GM12875 (cell line): ENCODE measurements at regions not wholly inside any gene's neighbourhood (a gene's known extent, or its start where the extent isn't known, plus 50 kb on each side); places are given as distances from the start of the nearest gene placed in this dataset.

Source experiments
- H3K4me3 ChIP-seq: one replicate; pipeline ENCODE4 v1.5.1; 2011; ENCODE audit warnings: low read depth, low read length, control low read depth
- TF ChIP-seq, protein P1 (sequence below): IDR thresholded peaks from 2 replicates; pipeline ENCODE4 v1.5.1; 2011; ENCODE audit warnings: low read depth, mild to moderate bottlenecking, control low read depth, inconsistent platforms, low read length, moderate library complexity, borderline replicate concordance; ENCODE audit not compliant: insufficient read depth

DNA sequence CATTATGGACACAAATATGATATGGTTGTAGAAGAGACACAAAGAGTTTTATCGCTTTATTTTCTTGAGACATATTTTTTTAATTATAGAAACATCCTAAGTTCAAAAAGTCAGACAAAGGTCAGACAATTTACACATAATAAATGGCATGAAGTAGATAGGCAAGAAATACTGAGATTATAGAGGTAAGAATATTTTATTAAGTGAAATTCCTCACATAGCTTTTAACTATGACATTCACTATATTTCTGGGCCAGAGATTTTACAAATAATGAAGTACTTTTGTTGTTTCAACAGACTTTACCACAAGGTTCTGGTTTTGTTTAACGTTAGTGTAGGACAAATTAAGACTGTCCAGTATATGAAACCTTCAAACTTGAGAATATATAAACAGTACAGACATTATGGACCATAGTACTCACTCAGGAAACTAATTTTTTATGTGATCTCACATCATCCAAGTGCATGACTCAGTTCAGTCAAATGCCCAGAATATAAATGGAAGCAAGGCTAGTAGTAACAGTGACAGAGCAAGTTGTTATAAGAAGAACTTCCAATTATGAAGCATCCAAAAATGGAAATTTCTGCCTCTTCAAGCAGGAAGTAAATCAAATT lies 394.8 kb downstream of the KCNJ2 start:
- H3K4me3 ChIP-seq: no peak overlapping the region

DNA sequence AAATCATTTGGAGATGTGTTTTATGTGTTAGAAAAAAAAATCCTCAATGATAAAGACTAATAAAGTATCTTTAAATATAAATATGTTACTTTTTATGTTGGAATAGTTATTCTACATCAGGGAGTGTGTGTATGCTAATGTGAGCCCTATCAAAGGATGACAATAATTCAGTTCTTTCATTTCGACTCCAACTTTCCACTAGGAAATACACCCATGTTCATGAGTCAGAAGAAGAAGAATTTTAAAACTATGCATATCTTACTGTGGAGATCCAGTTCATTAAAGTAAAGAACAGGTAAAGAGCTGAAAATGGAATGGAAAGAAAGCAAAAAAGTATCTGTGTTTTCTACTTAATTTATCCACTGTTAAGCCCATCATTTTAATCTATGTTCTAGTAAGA lies 399.8 kb downstream of the KCNJ2 start:
- TF ChIP-seq, protein P1, sequence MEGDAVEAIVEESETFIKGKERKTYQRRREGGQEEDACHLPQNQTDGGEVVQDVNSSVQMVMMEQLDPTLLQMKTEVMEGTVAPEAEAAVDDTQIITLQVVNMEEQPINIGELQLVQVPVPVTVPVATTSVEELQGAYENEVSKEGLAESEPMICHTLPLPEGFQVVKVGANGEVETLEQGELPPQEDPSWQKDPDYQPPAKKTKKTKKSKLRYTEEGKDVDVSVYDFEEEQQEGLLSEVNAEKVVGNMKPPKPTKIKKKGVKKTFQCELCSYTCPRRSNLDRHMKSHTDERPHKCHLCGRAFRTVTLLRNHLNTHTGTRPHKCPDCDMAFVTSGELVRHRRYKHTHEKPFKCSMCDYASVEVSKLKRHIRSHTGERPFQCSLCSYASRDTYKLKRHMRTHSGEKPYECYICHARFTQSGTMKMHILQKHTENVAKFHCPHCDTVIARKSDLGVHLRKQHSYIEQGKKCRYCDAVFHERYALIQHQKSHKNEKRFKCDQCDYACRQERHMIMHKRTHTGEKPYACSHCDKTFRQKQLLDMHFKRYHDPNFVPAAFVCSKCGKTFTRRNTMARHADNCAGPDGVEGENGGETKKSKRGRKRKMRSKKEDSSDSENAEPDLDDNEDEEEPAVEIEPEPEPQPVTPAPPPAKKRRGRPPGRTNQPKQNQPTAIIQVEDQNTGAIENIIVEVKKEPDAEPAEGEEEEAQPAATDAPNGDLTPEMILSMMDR: no peak
- no peak overlapping the region for H3K4me3 ChIP-seq

More for the DNA sequence above, 394.8 kb downstream of the KCNJ2 start:
- TF ChIP-seq, protein P1: no peak

- H3K4me3 ChIP-seq: no peak overlapping the region
- TF ChIP-seq, protein P1: no peak
Measured at GRCh38 chr17:70577456-70577855, 408.1 kb downstream of the KCNJ2 start.

DNA sequence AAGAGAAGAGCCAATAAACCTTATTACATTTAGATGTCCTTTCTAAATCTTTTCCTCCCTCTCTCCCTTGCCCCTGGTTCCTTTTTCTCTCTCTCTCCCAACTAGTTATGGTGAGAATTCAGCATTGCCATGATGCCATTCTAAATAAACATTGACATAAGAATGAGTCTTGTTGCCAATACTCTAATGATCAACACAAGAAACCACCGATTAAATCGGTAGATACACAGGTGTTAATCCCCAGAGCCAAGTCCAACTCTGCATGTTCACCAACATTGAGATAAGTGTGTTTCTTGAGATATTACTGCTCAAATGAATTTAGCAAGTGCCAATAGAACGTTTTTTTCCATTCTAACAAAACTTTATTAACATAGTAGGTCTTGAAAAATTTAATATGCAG lies 412.1 kb downstream of the KCNJ2 start:
- TF ChIP-seq, protein P1: no peak
- H3K4me3 ChIP-seq: no peak overlapping the region

- TF ChIP-seq, protein P1: no peak
- H3K4me3 ChIP-seq: no peak overlapping the region
Measured at GRCh38 chr17:70582777-70583176, 413.4 kb downstream of the KCNJ2 start.

DNA sequence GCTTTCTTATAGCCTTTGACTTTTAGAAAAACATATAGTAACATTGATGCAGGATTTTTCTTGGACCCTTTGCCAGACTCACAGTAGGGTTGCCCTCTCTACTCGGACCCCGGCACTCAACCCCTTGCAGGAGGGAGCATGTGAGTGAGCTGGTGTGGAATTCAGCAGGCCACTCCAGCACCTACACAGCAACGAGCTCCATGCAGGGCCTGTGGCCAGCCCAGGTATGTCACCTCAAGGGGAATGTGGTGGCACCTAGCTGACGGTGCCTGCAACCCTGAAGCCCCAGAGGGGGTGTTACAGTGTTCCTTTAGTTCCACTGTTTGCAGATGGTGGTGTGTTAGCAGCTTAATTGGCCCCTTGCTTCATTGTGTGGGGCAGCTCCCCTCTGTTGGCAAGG lies 414.9 kb downstream of the KCNJ2 start:
- no peak overlapping the region for H3K4me3 ChIP-seq
- TF ChIP-seq, protein P1: no peak

DNA sequence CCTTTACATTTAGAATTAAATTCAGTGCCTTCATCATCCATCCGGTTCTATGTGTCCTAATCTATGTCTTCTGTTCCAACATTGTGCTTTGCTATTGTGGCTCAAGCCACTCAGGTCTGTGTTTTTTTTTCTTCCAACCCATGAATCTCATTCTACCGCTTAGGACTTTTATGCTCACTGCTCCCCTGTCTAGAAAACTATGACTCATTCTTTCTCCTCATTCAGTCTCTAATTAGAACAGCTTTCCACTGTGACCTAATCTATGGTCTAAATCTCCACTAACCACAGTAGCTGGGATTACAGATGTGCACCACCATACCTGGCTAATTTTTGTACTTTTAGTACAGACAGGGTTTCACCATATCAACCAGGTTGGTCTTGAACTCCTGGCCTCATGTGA lies 418.7 kb downstream of the KCNJ2 start:
- TF ChIP-seq, protein P1: no peak

More for the DNA sequence above, 418.7 kb downstream of the KCNJ2 start:
- H3K4me3 ChIP-seq: no peak overlapping the region
